ENCODE measurements at regions not wholly inside any gene's neighbourhood (a gene's known extent, or its start where the extent isn't known, plus 50 kb on each side); places are given as distances from the start of the nearest gene placed in this dataset.

DNA sequence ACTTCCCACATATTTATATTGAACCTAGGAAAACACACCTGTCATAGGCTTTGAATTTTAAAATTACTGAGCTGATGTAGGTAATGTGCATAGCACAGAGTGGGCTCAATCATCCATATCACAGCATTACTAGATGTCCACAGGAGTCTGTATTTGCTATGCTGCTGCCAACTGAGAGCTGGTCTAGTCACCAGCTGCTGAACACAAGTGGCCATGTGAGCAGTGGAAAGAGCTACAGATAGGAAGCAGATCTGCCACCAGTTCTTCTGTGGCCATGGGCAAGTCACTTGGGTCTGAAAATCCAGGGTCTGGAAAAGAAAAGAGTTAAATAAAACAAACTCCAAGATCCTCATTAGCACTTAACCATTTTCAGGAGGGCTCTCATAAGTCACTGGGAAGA lies 91.8 kb downstream of the APIP start:
- Histone ChIP-seq H3K9me2 (ENCODE audit: insufficient read depth, low read length) (no peaks in the 10 kb centered on the region), H2AFZ (ENCODE audit: low read length) (no peak overlapping the region), H3K27ac (ENCODE audit: low read depth, low read length, poor library complexity, severe bottlenecking) (no peak overlapping the region), H3K4me1 (ENCODE audit: insufficient read depth, low read length, poor library complexity, severe bottlenecking) (no peaks in the 10 kb centered on the region), H3K4me2 (ENCODE audit: low read length) (no peak overlapping the region), H3K79me2 (ENCODE audit: insufficient read depth, low read depth, low read length) (no peaks in the 10 kb centered on the region), H3K9me3 (ENCODE audit: low read length) (no peaks in the 10 kb centered on the region), H3K4me3 (ENCODE audit: low read depth, low read length, poor library complexity, severe bottlenecking) (no peak overlapping the region), H4K20me1 (ENCODE audit: insufficient read depth, low read length) (no peaks in the 10 kb centered on the region), H3K36me3 (ENCODE audit: insufficient read depth, low read length) (no peaks in the 10 kb centered on the region)
- TF ChIP-seq EZH2phosphoT487 (IDR thresholded peaks at IDR 0.05; ENCODE audit: borderline replicate concordance, low read depth, low read length), result no peak
- TF ChIP-seq, protein P1, sequence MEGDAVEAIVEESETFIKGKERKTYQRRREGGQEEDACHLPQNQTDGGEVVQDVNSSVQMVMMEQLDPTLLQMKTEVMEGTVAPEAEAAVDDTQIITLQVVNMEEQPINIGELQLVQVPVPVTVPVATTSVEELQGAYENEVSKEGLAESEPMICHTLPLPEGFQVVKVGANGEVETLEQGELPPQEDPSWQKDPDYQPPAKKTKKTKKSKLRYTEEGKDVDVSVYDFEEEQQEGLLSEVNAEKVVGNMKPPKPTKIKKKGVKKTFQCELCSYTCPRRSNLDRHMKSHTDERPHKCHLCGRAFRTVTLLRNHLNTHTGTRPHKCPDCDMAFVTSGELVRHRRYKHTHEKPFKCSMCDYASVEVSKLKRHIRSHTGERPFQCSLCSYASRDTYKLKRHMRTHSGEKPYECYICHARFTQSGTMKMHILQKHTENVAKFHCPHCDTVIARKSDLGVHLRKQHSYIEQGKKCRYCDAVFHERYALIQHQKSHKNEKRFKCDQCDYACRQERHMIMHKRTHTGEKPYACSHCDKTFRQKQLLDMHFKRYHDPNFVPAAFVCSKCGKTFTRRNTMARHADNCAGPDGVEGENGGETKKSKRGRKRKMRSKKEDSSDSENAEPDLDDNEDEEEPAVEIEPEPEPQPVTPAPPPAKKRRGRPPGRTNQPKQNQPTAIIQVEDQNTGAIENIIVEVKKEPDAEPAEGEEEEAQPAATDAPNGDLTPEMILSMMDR (conservative IDR thresholded peaks at IDR 0.05; ENCODE audit: low read length), result no peak
- POLR2A ChIA-PET, result no interaction called here
- intact Hi-C loops (cut with micrococcal nuclease; ENCODE audit: unreplicated experiment), result no loop called here
- CTCF ChIA-PET (ENCODE audit: unreplicated experiment), result no interaction called here
- no peak for DNase-seq (ENCODE audit: low spot score)
- no TSS peak for BruUV-seq (replicated peaks)

DNA sequence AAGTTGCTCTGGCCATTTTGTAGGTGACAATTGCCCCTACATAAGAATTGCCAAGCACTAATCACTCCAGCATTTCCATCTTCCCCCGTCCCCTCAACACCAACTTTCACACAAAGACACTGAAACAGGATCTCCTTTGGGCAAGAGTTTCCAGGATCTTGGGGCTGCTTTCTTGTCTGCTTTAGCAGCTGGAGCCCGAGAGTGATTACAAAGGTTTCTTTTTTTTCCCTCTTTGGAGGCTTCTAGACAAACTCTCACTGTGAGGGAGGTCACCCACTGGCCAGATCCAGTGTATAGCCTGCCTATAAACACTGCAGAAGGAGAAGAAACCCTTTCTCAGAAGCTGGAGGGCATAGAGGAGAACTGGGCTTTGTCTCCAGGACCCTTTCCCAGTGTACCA lies 92.5 kb downstream of the APIP start:
- Histone ChIP-seq H3K4me3 (ENCODE audit: low read depth, low read length, poor library complexity, severe bottlenecking) (no peak overlapping the region), H3K36me3 (ENCODE audit: insufficient read depth, low read length) (no peaks in the 10 kb centered on the region), H3K27ac (ENCODE audit: low read depth, low read length, poor library complexity, severe bottlenecking) (no peak overlapping the region), H3K9me3 (ENCODE audit: low read length) (no peaks in the 10 kb centered on the region), H3K4me1 (ENCODE audit: insufficient read depth, low read length, poor library complexity, severe bottlenecking) (no peaks in the 10 kb centered on the region), H3K79me2 (ENCODE audit: insufficient read depth, low read depth, low read length) (no peaks in the 10 kb centered on the region), H4K20me1 (ENCODE audit: insufficient read depth, low read length) (no peaks in the 10 kb centered on the region), H3K9me2 (ENCODE audit: insufficient read depth, low read length) (no peaks in the 10 kb centered on the region), H3K4me2 (ENCODE audit: low read length) (no peak overlapping the region), H2AFZ (ENCODE audit: low read length) (no peak overlapping the region)
- ChIA-PET POLR2A (no interaction called here), CTCF (ENCODE audit: unreplicated experiment) (no interaction called here)
- no TSS peak for BruUV-seq (replicated peaks)
- no peak for DNase-seq (ENCODE audit: low spot score)
- TF ChIP-seq EZH2phosphoT487 (IDR thresholded peaks at IDR 0.05; ENCODE audit: borderline replicate concordance, low read depth, low read length), result no peak
- intact Hi-C loops (cut with micrococcal nuclease; ENCODE audit: unreplicated experiment), result no loop called here

DNA sequence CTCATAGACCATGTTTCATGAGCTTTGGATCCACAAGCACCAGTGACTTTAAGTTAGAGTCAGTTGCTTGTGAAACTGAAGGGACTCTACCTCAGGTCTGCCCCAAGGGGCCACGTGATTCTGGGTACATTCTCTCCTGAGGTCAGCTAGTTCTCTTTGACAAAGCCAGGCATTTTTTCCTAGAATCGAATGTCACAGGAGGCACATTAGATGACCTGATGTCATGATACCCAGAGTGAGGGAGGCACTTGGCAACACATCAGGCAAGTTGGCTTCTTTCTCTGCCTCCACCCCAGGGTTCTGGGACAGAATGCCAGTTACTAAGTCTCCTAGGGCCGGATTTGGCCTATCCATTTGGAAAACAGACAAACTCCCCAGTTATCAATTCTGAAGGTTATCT lies 93.0 kb downstream of the APIP start:
- ChIA-PET CTCF (ENCODE audit: unreplicated experiment) (no interaction called here), POLR2A (no interaction called here)
- DNase-seq (ENCODE audit: low spot score), result no peak
- Histone ChIP-seq H4K20me1 (ENCODE audit: insufficient read depth, low read length) (no peaks in the 10 kb centered on the region), H3K4me2 (ENCODE audit: low read length) (no peak overlapping the region), H3K9me3 (ENCODE audit: low read length) (no peaks in the 10 kb centered on the region), H3K36me3 (ENCODE audit: insufficient read depth, low read length) (no peaks in the 10 kb centered on the region), H3K79me2 (ENCODE audit: insufficient read depth, low read depth, low read length) (no peaks in the 10 kb centered on the region), H3K27ac (ENCODE audit: low read depth, low read length, poor library complexity, severe bottlenecking) (no peak overlapping the region), H2AFZ (ENCODE audit: low read length) (no peak overlapping the region), H3K9me2 (ENCODE audit: insufficient read depth, low read length) (no peaks in the 10 kb centered on the region), H3K4me1 (ENCODE audit: insufficient read depth, low read length, poor library complexity, severe bottlenecking) (no peaks in the 10 kb centered on the region), H3K4me3 (ENCODE audit: low read depth, low read length, poor library complexity, severe bottlenecking) (no peak overlapping the region)
- BruUV-seq (replicated peaks), result no TSS peak
- intact Hi-C loops (cut with micrococcal nuclease; ENCODE audit: unreplicated experiment), result no loop called here
- no peak for TF ChIP-seq EZH2phosphoT487 (IDR thresholded peaks at IDR 0.05; ENCODE audit: borderline replicate concordance, low read depth, low read length)
- TF ChIP-seq, protein P1 (conservative IDR thresholded peaks at IDR 0.05; ENCODE audit: low read length), result no peak

Measured in OCI-LY7 (cell line).